GM13976 (cell line): ENCODE measurements at regions not wholly inside any gene's neighbourhood (a gene's known extent, or its start where the extent isn't known, plus 50 kb on each side); places are given as distances from the start of the nearest gene placed in this dataset.

ENCODE experiments used
- DNase-seq: peaks from one replicate; pipeline ENCODE4 v3.0.0; 2012; ENCODE audit warnings: low spot score
- in situ Hi-C: fragments of 300-500 bp; cut with MboI; formaldehyde crosslinking; loops from one replicate; pipeline ENCODE4 v1.12.0; 2022; ENCODE audit warnings: low sequenced_read_pairs, mixed read lengths, inconsistent platforms; ENCODE audit not compliant: unreplicated experiment
- TF ChIP-seq, protein P1 (sequence below): IDR thresholded peaks from 2 replicates; pipeline ENCODE4 v1.5.1; 2012; ENCODE audit warnings: borderline replicate concordance, mild to moderate bottlenecking; ENCODE audit not compliant: insufficient read depth; ENCODE audit errors: extremely low read depth, missing control alignments, control extremely low read depth

DNA sequence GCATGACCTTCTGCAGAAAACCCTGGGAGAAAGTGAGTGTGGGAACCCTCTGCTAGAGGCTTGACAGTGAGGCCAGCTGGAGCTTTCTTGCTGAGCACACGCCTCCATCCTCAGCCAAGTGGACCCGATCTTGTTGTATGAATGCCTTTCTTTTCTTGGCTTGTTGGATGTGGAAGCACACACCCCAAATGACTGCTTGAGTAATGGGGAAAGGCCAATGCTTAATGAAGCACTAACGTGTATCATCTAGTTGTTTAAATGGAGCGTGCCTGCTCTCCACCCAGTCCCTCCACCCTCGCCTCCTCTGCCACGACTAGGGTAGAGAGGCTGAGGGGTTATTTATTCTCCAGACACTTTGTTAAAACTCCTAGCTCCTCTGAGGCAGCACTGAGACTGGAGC, 54.3 kb upstream of the IKBKE start:
- in situ Hi-C loops: no loop called here
- DNase-seq: no peak
- TF ChIP-seq, protein P1, sequence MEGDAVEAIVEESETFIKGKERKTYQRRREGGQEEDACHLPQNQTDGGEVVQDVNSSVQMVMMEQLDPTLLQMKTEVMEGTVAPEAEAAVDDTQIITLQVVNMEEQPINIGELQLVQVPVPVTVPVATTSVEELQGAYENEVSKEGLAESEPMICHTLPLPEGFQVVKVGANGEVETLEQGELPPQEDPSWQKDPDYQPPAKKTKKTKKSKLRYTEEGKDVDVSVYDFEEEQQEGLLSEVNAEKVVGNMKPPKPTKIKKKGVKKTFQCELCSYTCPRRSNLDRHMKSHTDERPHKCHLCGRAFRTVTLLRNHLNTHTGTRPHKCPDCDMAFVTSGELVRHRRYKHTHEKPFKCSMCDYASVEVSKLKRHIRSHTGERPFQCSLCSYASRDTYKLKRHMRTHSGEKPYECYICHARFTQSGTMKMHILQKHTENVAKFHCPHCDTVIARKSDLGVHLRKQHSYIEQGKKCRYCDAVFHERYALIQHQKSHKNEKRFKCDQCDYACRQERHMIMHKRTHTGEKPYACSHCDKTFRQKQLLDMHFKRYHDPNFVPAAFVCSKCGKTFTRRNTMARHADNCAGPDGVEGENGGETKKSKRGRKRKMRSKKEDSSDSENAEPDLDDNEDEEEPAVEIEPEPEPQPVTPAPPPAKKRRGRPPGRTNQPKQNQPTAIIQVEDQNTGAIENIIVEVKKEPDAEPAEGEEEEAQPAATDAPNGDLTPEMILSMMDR: no peak

DNA sequence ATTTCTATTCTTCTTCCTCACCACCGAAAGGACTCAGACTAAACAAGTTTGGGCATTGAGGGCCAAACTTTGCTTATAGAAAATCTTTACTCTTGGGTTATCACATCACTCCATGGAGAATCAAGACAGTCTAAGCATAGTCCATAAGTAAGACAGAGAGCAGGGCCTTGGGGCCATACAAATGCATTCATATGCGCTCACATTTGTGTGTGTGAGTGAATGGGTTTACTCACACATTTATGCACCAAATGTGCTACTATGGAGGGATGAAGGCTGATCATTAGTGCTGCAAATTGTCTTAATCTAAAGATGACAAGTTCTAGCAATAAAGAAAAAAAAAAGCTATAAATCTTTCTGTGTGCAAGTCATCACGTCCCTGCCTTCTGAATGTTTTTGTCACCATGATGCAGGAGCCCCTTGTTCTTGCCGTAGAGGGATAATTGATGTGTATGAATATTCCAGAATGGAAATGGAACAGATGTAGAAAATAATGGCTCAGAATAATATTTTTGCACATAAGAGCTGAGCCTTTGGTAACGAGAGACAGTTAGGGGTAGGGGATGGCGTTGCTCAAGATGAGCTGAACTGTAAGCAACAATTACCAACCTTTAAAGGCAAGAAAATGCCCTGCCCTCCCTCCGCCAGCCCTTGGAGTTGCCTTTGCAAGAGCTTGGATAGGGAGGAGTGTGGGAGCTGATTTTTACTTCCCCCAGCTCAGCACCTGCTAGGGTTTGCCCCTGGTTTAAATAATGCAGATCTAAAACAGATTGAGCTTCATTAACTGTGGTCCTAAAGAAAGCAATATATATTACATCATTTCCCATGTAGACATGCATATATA, 52.3 kb upstream of the IKBKE start:
- peak; percentile 14 for DNase-seq
- TF ChIP-seq, protein P1: no peak
- in situ Hi-C loops: no loop called here

DNA sequence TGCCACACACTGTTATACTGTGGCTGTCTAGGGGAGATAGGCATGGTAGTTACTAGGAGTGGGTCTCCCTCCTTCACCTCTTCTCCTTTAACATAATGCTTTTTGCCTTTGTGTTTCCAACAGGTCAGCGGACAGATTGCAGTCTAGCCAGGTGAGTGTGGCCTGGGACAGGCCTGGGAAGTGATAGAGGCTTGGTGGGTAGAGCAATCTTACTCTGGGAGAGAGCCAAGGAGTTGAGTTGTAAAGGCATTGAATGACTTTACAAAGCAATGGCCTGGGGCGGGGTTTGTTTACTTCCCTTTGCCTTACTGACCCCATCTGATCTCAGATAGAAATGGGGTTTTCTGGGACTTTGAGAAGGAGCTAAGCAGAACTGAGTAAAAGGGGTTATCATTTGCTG, 51.0 kb upstream of the IKBKE start:
- TF ChIP-seq, protein P1: no peak
- in situ Hi-C loops: no loop called here
- DNase-seq: no peak

DNA sequence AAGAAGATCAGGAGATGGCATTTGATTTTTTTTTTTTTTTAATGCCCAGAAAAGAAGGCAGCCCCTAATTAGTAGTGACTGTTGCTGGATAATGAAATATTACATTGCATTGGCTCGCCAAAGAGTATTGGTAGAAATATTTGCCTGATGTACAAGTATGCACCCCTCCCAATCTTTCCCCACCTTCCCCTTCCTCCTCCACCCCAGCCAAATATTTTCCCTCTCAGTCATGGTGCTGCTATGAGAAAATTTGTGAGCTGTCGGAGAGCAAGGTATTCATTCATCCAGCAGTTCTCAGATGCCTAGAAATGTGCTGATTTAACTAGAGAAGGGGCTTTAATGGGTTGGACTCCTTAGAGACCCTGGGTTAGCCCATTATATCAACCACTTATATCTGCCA, 50.5 kb upstream of the IKBKE start:
- in situ Hi-C loops: no loop called here
- TF ChIP-seq, protein P1: no peak
- no peak for DNase-seq

DNA sequence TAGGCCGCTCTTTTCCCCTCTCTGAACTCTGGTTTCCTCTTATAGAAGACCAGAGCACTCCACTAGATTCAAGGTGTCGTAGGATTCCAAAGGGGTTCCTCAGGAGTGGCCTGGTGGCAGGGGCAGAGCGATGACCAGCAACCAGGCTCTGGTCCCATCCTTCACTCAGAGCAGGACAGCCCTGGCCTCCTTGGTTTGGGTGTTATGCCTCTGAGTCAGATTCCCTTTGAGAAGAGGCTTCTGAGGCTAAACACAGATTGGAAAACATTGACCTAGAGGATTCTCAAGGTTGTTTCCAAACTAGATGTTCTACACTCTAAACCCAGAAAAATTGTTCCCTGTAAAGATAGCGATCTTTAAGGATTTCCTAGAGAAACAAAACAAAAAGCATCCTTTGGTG, 49.8 kb upstream of the IKBKE start:
- no peak for DNase-seq
- in situ Hi-C loops: no loop called here
- TF ChIP-seq, protein P1: no peak
